A673 (cell line): ENCODE measurements at regions not wholly inside any gene's neighbourhood (a gene's known extent, or its start where the extent isn't known, plus 50 kb on each side); places are given as distances from the start of the nearest gene placed in this dataset.

Source experiments
- BruUV-seq: library from RNA; stranded (reverse); fragments of 400-500 nt; replicated peaks from 2 replicates; lab custom pipeline; 2021; lab: Mats Ljungman, UMichigan
- CTCF ChIA-PET: fragments of 300-600 bp; sonication (Branson Sonifier 250); formaldehyde crosslinking; loops from one replicate; lab custom pipeline; 2022; ENCODE audit warnings: antibody characterized with exemption; lab: Charles Lee
- POLR2A ChIA-PET: fragments of 300-600 bp; sonication (Branson Sonifier 250); formaldehyde crosslinking; loops from one replicate; lab custom pipeline; 2022; ENCODE audit warnings: antibody characterized with exemption; ENCODE audit not compliant: low non-redundant PET; lab: Charles Lee
- DNase-seq: peaks from one replicate; pipeline ENCODE4 v3.0.0-alpha.2; 2015; ENCODE audit warnings: low spot score
- H3K27ac ChIP-seq: fragments of 200-600 bp; sonication (generic); 2 replicates; pipeline ENCODE4 v1.5.1; 2016; ENCODE audit warnings: mixed run types, low read depth, mild to moderate bottlenecking, mixed read lengths, antibody characterized with exemption, low read length; ENCODE audit not compliant: poor library complexity, severe bottlenecking
- H3K27me3 ChIP-seq: fragments of 200-600 bp; sonication (generic); replicated peaks from 2 replicates; pipeline ENCODE4 v1.6.1; 2017; ENCODE audit warnings: mixed run types, low read depth, mild to moderate bottlenecking, mixed read lengths, antibody characterized with exemption, low read length; ENCODE audit not compliant: insufficient read depth, poor library complexity
- H3K36me3 ChIP-seq: fragments of 200-600 bp; sonication (generic); 2 replicates; pipeline ENCODE4 v1.6.1; 2016; ENCODE audit warnings: mixed run types, mild to moderate bottlenecking, mixed read lengths, antibody characterized with exemption, low read length; ENCODE audit not compliant: insufficient read depth, poor library complexity, severe bottlenecking
- H3K4me1 ChIP-seq: fragments of 200-600 bp; sonication (generic); 2 replicates; pipeline ENCODE4 v1.6.1; 2017; ENCODE audit warnings: mixed run types, mild to moderate bottlenecking, mixed read lengths, antibody characterized with exemption, low read length; ENCODE audit not compliant: insufficient read depth, poor library complexity, severe bottlenecking
- H3K4me3 ChIP-seq: fragments of 200-600 bp; sonication (generic); 2 replicates; pipeline ENCODE4 v1.5.1; 2016; ENCODE audit warnings: low read depth, mixed run types, mild to moderate bottlenecking, mixed read lengths, low read length; ENCODE audit not compliant: poor library complexity, severe bottlenecking
- H3K9me3 ChIP-seq: fragments of 200-600 bp; sonication (generic); 2 replicates; pipeline ENCODE4 v1.6.1; 2016; ENCODE audit warnings: mixed run types, low read depth, mild to moderate bottlenecking, mixed read lengths, antibody characterized with exemption, low read length; ENCODE audit not compliant: poor library complexity, severe bottlenecking
- CTCF ChIP-seq: fragments of 300-800, 200-600 bp; sonication (generic); conservative IDR thresholded peaks from 2 replicates; pipeline ENCODE4 v1.5.1; 2017; ENCODE audit warnings: low read depth, mild to moderate bottlenecking, antibody characterized with exemption, low read length, moderate library complexity, mixed read lengths
- EZH2 ChIP-seq: fragments of 200-600 bp; sonication (generic); IDR thresholded peaks from 2 replicates; pipeline ENCODE4 v1.6.1; 2017; ENCODE audit warnings: borderline replicate concordance, low read depth, mild to moderate bottlenecking, mixed read lengths, antibody characterized with exemption, low read length; ENCODE audit not compliant: poor library complexity, severe bottlenecking
- intact Hi-C: fragments of 100-400 bp; cut with micrococcal nuclease; formaldehyde crosslinking; loops from one replicate; pipeline ENCODE4 v1.10.0; 2022; ENCODE audit not compliant: unreplicated experiment

GRCh38 chr4:111770514-111770913 lies 374.7 kb upstream of the FAM241A start:
- peaks cover 5% of the 10 kb centered on the region for H3K4me1 ChIP-seq
- H3K27ac ChIP-seq = no peak overlapping the region
- no peak for DNase-seq
- TF ChIP-seq CTCF = no peak
- no peak for TF ChIP-seq EZH2
- no TSS peak for BruUV-seq
- POLR2A ChIA-PET = no interaction called here
- intact Hi-C loops = no loop called here
- CTCF ChIA-PET = no interaction called here
- no peak overlapping the region for H3K4me3 ChIP-seq
- no peaks in the 10 kb centered on the region for H3K27me3 ChIP-seq
- no peaks in the 10 kb centered on the region for H3K9me3 ChIP-seq
- no peaks in the 10 kb centered on the region for H3K36me3 ChIP-seq

DNA sequence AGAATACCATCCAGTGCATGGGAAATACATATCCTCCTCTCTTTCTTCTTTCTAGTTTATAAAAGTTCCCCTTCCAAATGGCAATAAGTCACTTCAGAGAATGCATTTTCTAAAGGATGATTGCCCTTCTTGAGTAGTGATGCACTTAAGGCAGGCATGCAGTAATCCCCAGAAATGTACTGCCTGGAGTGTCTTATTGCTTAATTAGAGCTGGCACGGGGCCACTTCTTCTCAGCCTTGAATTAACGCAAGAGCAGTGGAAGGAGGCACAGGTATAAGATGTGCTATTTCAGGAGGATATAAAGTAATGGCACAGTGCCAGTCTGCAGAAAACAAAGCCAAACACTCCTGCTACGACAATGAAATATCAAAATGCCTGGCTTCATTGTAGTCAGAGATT lies 371.4 kb upstream of the FAM241A start:
- no peaks in the 10 kb centered on the region for H3K9me3 ChIP-seq
- BruUV-seq = no TSS peak
- CTCF ChIA-PET = no interaction called here
- no peak overlapping the region for H3K4me3 ChIP-seq
- DNase-seq = peak; percentile 76
- POLR2A ChIA-PET = no interaction called here
- H3K36me3 ChIP-seq = no peaks in the 10 kb centered on the region
- intact Hi-C loops = no loop called here
- no peaks in the 10 kb centered on the region for H3K27me3 ChIP-seq
- peaks cover 8% of the 10 kb centered on the region for H3K4me1 ChIP-seq
- H3K27ac ChIP-seq = no peak overlapping the region
- TF ChIP-seq CTCF = no peak
- TF ChIP-seq EZH2 = no peak

- Histone ChIP-seq H3K27ac (no peak overlapping the region), H3K4me3 (no peak overlapping the region), H3K4me1 (peaks cover 8% of the 10 kb centered on the region), H3K27me3 (no peaks in the 10 kb centered on the region), H3K9me3 (no peaks in the 10 kb centered on the region), H3K36me3 (no peaks in the 10 kb centered on the region)
- ChIA-PET CTCF (no interaction called here), POLR2A (no interaction called here)
- TF ChIP-seq EZH2 = no peak
- no peak for TF ChIP-seq CTCF
- no peak for DNase-seq
- no TSS peak for BruUV-seq
- intact Hi-C loops = no loop called here
These were observed 369.5 kb upstream of the FAM241A start for GRCh38 chr4:111775556-111776297.
